H1 (cell line): ENCODE measurements at regions not wholly inside any gene's neighbourhood (a gene's known extent, or its start where the extent isn't known, plus 50 kb on each side); places are given as distances from the start of the nearest gene placed in this dataset.

Source experiments
- CTCF ChIA-PET: fragments of 300-600 bp; sonication (Branson Sonifier 250); formaldehyde crosslinking; loops from one replicate; lab custom pipeline; 2021; ENCODE audit not compliant: partially characterized antibody; lab: Charles Lee
- POLR2A ChIA-PET: fragments of 300-600 bp; sonication (Branson Sonifier 250); formaldehyde crosslinking; loops from one replicate; lab custom pipeline; 2021; ENCODE audit warnings: inconsistent platforms; ENCODE audit not compliant: partially characterized antibody; lab: Charles Lee
- DNase-seq, 2 experiments: peaks; one replicate each; pipeline versions ENCODE4 v3.0.0 to v3.0.0-alpha.2; 2010 to 2022; ENCODE audit warnings: low spot score in 2 of 2, low read depth in 1 of 2, mixed read lengths in 1 of 2
- FAIRE-seq: peaks from 2 replicates; lab custom pipeline; 2011; peaks lifted over from hg19 to GRCh38; lab: Jason Lieb, UNC
- H2AFZ ChIP-seq: 2 replicates; pipeline ENCODE4 v1.8.1; 2012; ENCODE audit warnings: low read length, inconsistent platforms
- H2AK5ac ChIP-seq: 2 replicates; pipeline ENCODE4 v1.6.1; 2013; ENCODE audit warnings: low read depth, low read length
- H2BK120ac ChIP-seq: replicated peaks from 2 replicates; pipeline ENCODE3; 2013; ENCODE audit warnings: low read depth, low read length, inconsistent platforms
- H2BK12ac ChIP-seq: 2 replicates; pipeline ENCODE4 v1.6.1; 2013; ENCODE audit warnings: low read depth, low read length
- H2BK15ac ChIP-seq: 2 replicates; pipeline ENCODE4 v1.6.1; 2013; ENCODE audit warnings: low read length
- H2BK20ac ChIP-seq: 2 replicates; pipeline ENCODE4 v1.6.1; 2013; ENCODE audit warnings: low read length
- H2BK5ac ChIP-seq: 2 replicates; pipeline ENCODE4 v1.6.1; 2013; ENCODE audit warnings: low read depth, low read length
- H3K14ac ChIP-seq: 2 replicates; pipeline ENCODE4 v1.6.1; 2013; ENCODE audit warnings: inconsistent platforms; ENCODE audit not compliant: insufficient read length
- H3K18ac ChIP-seq: 2 replicates; pipeline ENCODE4 v1.6.1; 2013; ENCODE audit warnings: low read length; ENCODE audit errors: extremely low read depth
- H3K23ac ChIP-seq: 2 replicates; pipeline ENCODE4 v1.6.1; 2013; ENCODE audit warnings: inconsistent platforms; ENCODE audit not compliant: insufficient read length
- H3K23me2 ChIP-seq: 2 replicates; pipeline ENCODE4 v1.6.1; 2013; ENCODE audit warnings: low read depth, low read length
- H3K27ac ChIP-seq: 2 replicates; pipeline ENCODE4 v1.6.1; 2011; ENCODE audit warnings: low read depth, low read length, inconsistent platforms
- H3K27me3 ChIP-seq, 4 experiments: replicated peaks in 1 of 4; 1 replicate in 1 of 4; 2 replicates in 3 of 4; pipeline versions ENCODE4 v1.6.1 to v1.8.1; 2011 to 2013; ENCODE audit warnings: low read length in 3 of 4, mild to moderate bottlenecking in 3 of 4, inconsistent platforms in 2 of 4, mixed read lengths in 2 of 4, moderate library complexity in 1 of 4; ENCODE audit not compliant: control insufficient read depth in 3 of 4, insufficient read depth in 3 of 4; ENCODE audit errors: extremely low read depth in 1 of 4
- H3K36me3 ChIP-seq, 4 experiments: 2 replicates each; pipeline versions ENCODE4 v1.6.1 to v1.8.1; 2011 to 2013; ENCODE audit warnings: mild to moderate bottlenecking in 4 of 4, low read length in 3 of 4, moderate library complexity in 2 of 4, control low read depth in 1 of 4, inconsistent platforms in 1 of 4; ENCODE audit not compliant: insufficient read depth in 4 of 4, control insufficient read depth in 2 of 4
- H3K4ac ChIP-seq: replicated peaks from 2 replicates; pipeline ENCODE3; 2013; ENCODE audit warnings: low read length, low read depth, mixed read lengths, inconsistent platforms; ENCODE audit not compliant: insufficient read length
- H3K4me1 ChIP-seq, 4 experiments: replicated peaks in 1 of 4; 1 replicate in 1 of 4; 2 replicates in 3 of 4; pipeline versions ENCODE4 v1.6.1 to v1.8.1; 2011 to 2013; ENCODE audit warnings: low read length in 3 of 4, inconsistent platforms in 2 of 4, mixed read lengths in 1 of 4; ENCODE audit not compliant: insufficient read depth in 4 of 4, control insufficient read depth in 3 of 4
- H3K4me2 ChIP-seq, 2 experiments: 2 replicates each; pipeline versions ENCODE4 v1.6.1 to v1.8.1; 2011 to 2013; ENCODE audit warnings: low read depth in 2 of 2, low read length in 2 of 2, control low read depth in 1 of 2, inconsistent platforms in 1 of 2, mild to moderate bottlenecking in 1 of 2; ENCODE audit not compliant: insufficient read depth in 1 of 2
- H3K4me3 ChIP-seq, 4 experiments: fragments of 200-600, 300-600 bp in 1 of 4; sonication (generic), shearing (Covaris generic), sonication (Bioruptor Twin) in 1 of 4; 2 replicates each; pipeline versions ENCODE4 v1.5.1 to v1.8.1; 2011 to 2016; ENCODE audit warnings: low read length in 4 of 4, low read depth in 3 of 4, control low read depth in 2 of 4, inconsistent platforms in 2 of 4, mild to moderate bottlenecking in 2 of 4, mixed read lengths in 1 of 4, moderate library complexity in 1 of 4; ENCODE audit not compliant: insufficient read depth in 2 of 4; ENCODE audit errors: extremely low read depth in 1 of 4
- H3K56ac ChIP-seq: replicated peaks from 2 replicates; pipeline ENCODE3; 2013; ENCODE audit warnings: low read depth, mild to moderate bottlenecking, mixed read lengths, low read length, inconsistent platforms; ENCODE audit not compliant: insufficient read length
- H3K79me1 ChIP-seq: 2 replicates; pipeline ENCODE4 v1.6.1; 2013; ENCODE audit warnings: low read depth, low read length, control low read depth
- H3K79me2 ChIP-seq, 2 experiments: 2 replicates each; pipeline versions ENCODE4 v1.6.1 to v1.8.1; 2012 to 2013; ENCODE audit warnings: low read length in 2 of 2, mild to moderate bottlenecking in 2 of 2, inconsistent platforms in 1 of 2; ENCODE audit not compliant: insufficient read depth in 2 of 2, control insufficient read depth in 1 of 2
- H3K9ac ChIP-seq, 4 experiments: replicated peaks in 1 of 4; 1 replicate in 1 of 4; 2 replicates in 3 of 4; pipeline versions ENCODE4 v1.6.1 to v1.8.1; 2011 to 2013; ENCODE audit warnings: low read depth in 3 of 4, low read length in 3 of 4, control low read depth in 2 of 4, mild to moderate bottlenecking in 2 of 4, moderate library complexity in 2 of 4, inconsistent platforms in 1 of 4; ENCODE audit errors: extremely low read depth in 1 of 4
- H3K9me3 ChIP-seq, 2 experiments: 2 replicates each; pipeline versions ENCODE4 v1.6.1 to v1.8.1; 2012 to 2013; ENCODE audit warnings: mild to moderate bottlenecking in 2 of 2, moderate library complexity in 2 of 2, control low read depth in 1 of 2, inconsistent platforms in 1 of 2, low read depth in 1 of 2, low read length in 1 of 2, mixed read lengths in 1 of 2; ENCODE audit not compliant: insufficient read depth in 2 of 2
- H4K20me1 ChIP-seq, 2 experiments: replicated peaks in 1 of 2; 2 replicates each; pipeline versions ENCODE3 to v1.8.1; 2011 to 2013; ENCODE audit warnings: inconsistent platforms in 2 of 2, low read length in 2 of 2, mild to moderate bottlenecking in 1 of 2; ENCODE audit not compliant: insufficient read depth in 2 of 2, control insufficient read depth in 1 of 2
- H4K5ac ChIP-seq: 2 replicates; pipeline ENCODE4 v1.6.1; 2013; ENCODE audit warnings: low read length, low read depth, mixed read lengths, inconsistent platforms; ENCODE audit not compliant: insufficient read length
- H4K8ac ChIP-seq: 2 replicates; pipeline ENCODE4 v1.8.0; 2013; ENCODE audit warnings: mild to moderate bottlenecking, moderate library complexity, low read length, inconsistent platforms; ENCODE audit not compliant: insufficient read depth; ENCODE audit errors: extremely low read depth
- H4K91ac ChIP-seq: replicated peaks from 2 replicates; pipeline ENCODE3; 2013; ENCODE audit warnings: low read length, mixed read lengths, inconsistent platforms; ENCODE audit not compliant: insufficient read length
- BACH1 ChIP-seq: IDR thresholded peaks from 2 replicates; pipeline ENCODE4 v1.6.1; 2012; ENCODE audit warnings: low read length, improper control_type of control experiment
- CREB1 ChIP-seq: IDR thresholded peaks from 2 replicates; pipeline ENCODE4 v1.6.1; 2012; ENCODE audit warnings: inconsistent platforms
- EP300 ChIP-seq, 2 experiments: IDR thresholded peaks; 1 replicate in 1 of 2; 2 replicates in 1 of 2; pipeline ENCODE4 v1.6.1; 2011 to 2012; ENCODE audit warnings: low read depth in 2 of 2, low read length in 2 of 2, mild to moderate bottlenecking in 2 of 2, borderline replicate concordance in 1 of 2, inconsistent platforms in 1 of 2, moderate library complexity in 1 of 2
- KDM4A ChIP-seq: IDR thresholded peaks from one replicate; pipeline ENCODE4 v1.7.1; 2012; ENCODE audit warnings: low read depth, mild to moderate bottlenecking, moderate library complexity, low read length, inconsistent platforms; ENCODE audit not compliant: severe bottlenecking
- KDM5A ChIP-seq: fragments of 200-600 bp; IDR thresholded peaks from 2 replicates; pipeline ENCODE4 v1.7.1; 2012; ENCODE audit warnings: mild to moderate bottlenecking, low read length, inconsistent platforms, mixed read lengths
- MAFK ChIP-seq: IDR thresholded peaks from 2 replicates; pipeline ENCODE4 v1.6.1; 2012; ENCODE audit warnings: low read depth, mild to moderate bottlenecking, improper control_type of control experiment, low read length
- NANOG ChIP-seq: IDR thresholded peaks from 2 replicates; pipeline ENCODE4 v1.6.1; 2011; ENCODE audit warnings: low read length, low read depth, mild to moderate bottlenecking, inconsistent platforms; ENCODE audit not compliant: insufficient read depth, poor library complexity, severe bottlenecking
- NRF1 ChIP-seq: IDR thresholded peaks from 2 replicates; pipeline ENCODE4 v1.6.1; 2011; ENCODE audit warnings: mild to moderate bottlenecking, low read depth, low read length, improper control_type of control experiment
- POLR2AphosphoS5 ChIP-seq: IDR thresholded peaks from 2 replicates; pipeline ENCODE4 v1.6.1; 2011; ENCODE audit warnings: low read depth, low read length
- RNF2 ChIP-seq: fragments of 200-900, 300-1000 bp; sonication (generic); IDR thresholded peaks from 2 replicates; pipeline ENCODE4 v1.7.1; 2016; ENCODE audit warnings: borderline replicate concordance, low read depth, mild to moderate bottlenecking, antibody characterized with exemption, low read length; ENCODE audit not compliant: poor library complexity, severe bottlenecking; ENCODE audit errors: missing control alignments
- SIN3A ChIP-seq, 2 experiments: IDR thresholded peaks in 1 of 2; conservative IDR thresholded peaks in 1 of 2; 2 replicates each; pipeline ENCODE4 v1.6.1; 2011 to 2012; ENCODE audit warnings: low read length in 2 of 2, improper control_type of control experiment in 1 of 2, low read depth in 1 of 2, mild to moderate bottlenecking in 1 of 2
- SP2 ChIP-seq: IDR thresholded peaks from 2 replicates; pipeline ENCODE4 v1.6.1; 2012; ENCODE audit warnings: mild to moderate bottlenecking, low read length, inconsistent platforms
- SRF ChIP-seq: IDR thresholded peaks from 2 replicates; pipeline ENCODE4 v1.6.1; 2011; ENCODE audit warnings: mild to moderate bottlenecking, low read depth, low read length, moderate library complexity
- WGBS, 2 experiments: shearing (Covaris generic) in 1 of 2; methylation state at CpG; one replicate each; pipeline versions ENCODE4 v1.1.6 to v1.1.7; 2013 to 2015; ENCODE audit warnings: low lambda C conversion rate in 2 of 2, mixed read lengths in 2 of 2, inconsistent platforms in 1 of 2, low coverage in 1 of 2, missing lambda C conversion rate in 1 of 2; ENCODE audit not compliant: insufficient replicate concordance in 2 of 2, insufficient coverage in 1 of 2, insufficient read length in 1 of 2; ENCODE audit errors: extremely low coverage in 1 of 2, missing lambda C conversion rate in 1 of 2; 5-methylcytosine and 5-hydroxymethylcytosine counted together

DNA sequence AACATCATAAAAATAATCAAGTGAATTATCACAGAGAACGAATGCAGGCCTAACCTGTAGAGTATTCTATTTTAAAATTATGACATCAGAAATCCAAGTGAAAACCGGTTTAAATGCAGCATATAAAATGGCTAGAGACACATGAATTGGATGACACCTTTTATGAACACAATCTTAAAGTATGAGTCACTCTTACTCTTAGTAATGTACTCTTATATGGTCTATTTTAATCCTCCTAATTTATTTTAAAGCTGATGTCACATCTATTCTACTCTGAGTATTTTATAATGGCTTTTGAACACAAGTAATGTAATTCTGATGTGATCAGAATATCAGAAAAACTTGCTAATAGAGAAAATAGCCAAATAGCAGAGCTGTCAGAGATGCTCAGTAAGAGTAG lies 161.4 kb upstream of the RADX start:
- H2BK12ac ChIP-seq, result no peak overlapping the region
- no peak overlapping the region for H2BK15ac ChIP-seq
- H3K4ac ChIP-seq, result no peak overlapping the region
- no peak overlapping the region for H2AK5ac ChIP-seq
- 67% methylated on average over 2 of the region's 2 CpGs; no CpG with 5 or more reads in 1 of the 2 experiments for WGBS, 2 experiments
- DNase-seq (no peak), FAIRE-seq (no peak)
- H4K8ac ChIP-seq, result no peak overlapping the region
- no peaks in the 10 kb centered on the region for H3K23me2 ChIP-seq
- H3K18ac ChIP-seq, result no peak overlapping the region
- H2BK5ac ChIP-seq, result no peak overlapping the region
- no peak overlapping the region for H4K91ac ChIP-seq
- H3K4me1 ChIP-seq, result no peaks in the 10 kb centered on the region
- H4K5ac ChIP-seq, result no peak overlapping the region
- no peak overlapping the region for H3K23ac ChIP-seq
- TF ChIP-seq BACH1, result no peak
- no peak for TF ChIP-seq RNF2
- TF ChIP-seq MAFK, result no peak
- no peak for TF ChIP-seq POLR2AphosphoS5
- no peak for TF ChIP-seq CREB1
- no peak for TF ChIP-seq SIN3A (conservative IDR thresholded peaks at IDR 0.05 in 1 of 2, IDR thresholded peaks at IDR 0.05 in 1 of 2; ENCODE audit: low read depth in 1 of 2, low read length in 2 of 2)
- no peak for TF ChIP-seq NANOG
- no peak for TF ChIP-seq EP300 (IDR thresholded peaks at IDR 0.05; ENCODE audit: borderline replicate concordance in 1 of 2, low read depth in 2 of 2, low read length in 2 of 2)
- TF ChIP-seq SP2, result no peak
- no peak for TF ChIP-seq NRF1
- TF ChIP-seq KDM5A, result no peak
- TF ChIP-seq SRF, result no peak
- TF ChIP-seq KDM4A, result no peak
- H2BK120ac ChIP-seq, result no peak overlapping the region
- H2AFZ ChIP-seq, result no peak overlapping the region
- no peak overlapping the region for H3K9ac ChIP-seq
- H3K79me1 ChIP-seq, result no peaks in the 10 kb centered on the region
- POLR2A ChIA-PET, result no interaction called here
- no peak overlapping the region for H3K4me3 ChIP-seq
- H3K27ac ChIP-seq, result no peak overlapping the region
- H3K9me3 ChIP-seq, result no peaks in the 10 kb centered on the region; a peak in 1 of 4 replicates
- CTCF ChIA-PET, result no interaction called here
- H3K14ac ChIP-seq, result no peak overlapping the region
- H3K36me3 ChIP-seq, result no peaks in the 10 kb centered on the region
- H4K20me1 ChIP-seq, result no peaks in the 10 kb centered on the region
- no peak overlapping the region for H3K4me2 ChIP-seq
- H3K56ac ChIP-seq, result no peak overlapping the region
- no peak overlapping the region for H2BK20ac ChIP-seq
- H3K79me2 ChIP-seq, result no peaks in the 10 kb centered on the region
- no peaks in the 10 kb centered on the region for H3K27me3 ChIP-seq
